ENCODE measurements at regions not wholly inside any gene's neighbourhood (a gene's known extent, or its start where the extent isn't known, plus 50 kb on each side); places are given as distances from the start of the nearest gene placed in this dataset.

DNA sequence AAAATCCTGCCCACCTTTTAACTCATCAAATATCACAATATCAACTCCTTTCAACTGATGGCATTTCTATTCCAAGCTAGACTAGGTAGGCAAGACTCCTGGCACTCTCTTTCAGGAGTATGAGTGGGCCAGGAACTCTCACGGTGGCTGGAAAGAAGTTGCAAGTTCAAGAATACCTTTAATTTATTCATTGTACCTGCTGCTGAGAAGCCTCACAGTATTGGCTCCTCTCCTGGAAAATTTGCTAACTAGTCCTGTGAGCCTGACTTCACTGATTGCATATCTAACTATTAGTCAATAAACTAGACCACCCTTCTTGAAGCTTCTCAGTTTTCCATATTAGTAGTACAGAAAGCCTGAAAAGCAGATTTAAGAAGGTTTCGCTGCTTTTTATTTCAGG, 120.2 kb downstream of the DUSP10 start:
- TF ChIP-seq CTCF (conservative IDR thresholded peaks at IDR 0.05) (no peak), ZFX (IDR thresholded peaks at IDR 0.05) (no peak)
